ENCODE measurements at regions not wholly inside any gene's neighbourhood (a gene's known extent, or its start where the extent isn't known, plus 50 kb on each side); places are given as distances from the start of the nearest gene placed in this dataset.

GRCh38 chr2:56500317-56500716, 316.5 kb downstream of the CCDC85A start:
- dilution Hi-C loops (cut with MboI; ENCODE audit: extremely low pct_ligation_motif_present, low sequenced_read_pairs) (no loop called here), intact Hi-C loops (cut with micrococcal nuclease) (no loop called here)
- Histone ChIP-seq H2AFZ (ENCODE audit: low read depth, low read length) (no peak overlapping the region), H3K9me1 (replicated peaks; ENCODE audit: control insufficient read depth, extremely low read depth, insufficient read depth, low read length) (no peaks in the 10 kb centered on the region), H4K20me1 (replicated peaks; ENCODE audit: control insufficient read depth, extremely low read depth, insufficient read depth, low read length) (no peaks in the 10 kb centered on the region), H3K4me3 (replicated peaks in 1 of 3; ENCODE audit: insufficient read depth in 1 of 3, low read depth in 1 of 3, low read length in 3 of 3) (no peak overlapping the region), H3K4me1 (ENCODE audit: control insufficient read depth, extremely low read depth, insufficient read depth, low read length) (no peaks in the 10 kb centered on the region), H3K79me2 (ENCODE audit: control insufficient read depth, insufficient read depth, low read length) (no peaks in the 10 kb centered on the region), H3K27ac (ENCODE audit: insufficient read depth, low read depth, low read length) (no peak overlapping the region), H3K36me3 (ENCODE audit: control insufficient read depth in 2 of 2, extremely low read depth in 1 of 2, insufficient read depth in 2 of 2, low read length in 2 of 2) (no peaks in the 10 kb centered on the region), H3K9ac (replicated peaks; ENCODE audit: extremely low read depth, insufficient read depth, low read length) (no peak overlapping the region), H3K9me3 (replicated peaks; ENCODE audit: control insufficient read depth, insufficient read depth, low read length) (no peaks in the 10 kb centered on the region), H3K4me2 (ENCODE audit: insufficient read depth, low read length) (no peak overlapping the region), H3K27me3 (ENCODE audit: control insufficient read depth in 2 of 2, insufficient read depth in 2 of 2, low read length in 2 of 2) (peaks cover 0 to 3% of the 10 kb centered on the region in 2 experiments)
- no peak for TF ChIP-seq POLR2AphosphoS5 (IDR thresholded peaks at IDR 0.05; ENCODE audit: insufficient read depth, low read depth, low read length)
- FAIRE-seq = no peak
- no TSS peak for BruUV-seq (replicated peaks)
- CTCF ChIA-PET = no interaction called here
- POLR2A ChIA-PET = no interaction called here
- no peak for DNase-seq (ENCODE audit: low read depth, low spot score)

GRCh38 chr2:56502616-56503015, 318.8 kb downstream of the CCDC85A start:
- intact Hi-C loops (cut with micrococcal nuclease) (no loop called here), dilution Hi-C loops (cut with MboI; ENCODE audit: extremely low pct_ligation_motif_present, low sequenced_read_pairs) (no loop called here)
- BruUV-seq (replicated peaks) = no TSS peak
- H3K27me3 ChIP-seq (ENCODE audit: control insufficient read depth in 2 of 2, insufficient read depth in 2 of 2, low read length in 2 of 2) = peaks cover 2 to 3% of the 10 kb centered on the region in 2 experiments
- H3K4me2 ChIP-seq (ENCODE audit: insufficient read depth, low read length) = no peak overlapping the region
- CTCF ChIA-PET = no interaction called here
- no peak overlapping the region for H3K9ac ChIP-seq (replicated peaks; ENCODE audit: extremely low read depth, insufficient read depth, low read length)
- no peak overlapping the region for H3K4me3 ChIP-seq (replicated peaks in 1 of 3; ENCODE audit: insufficient read depth in 1 of 3, low read depth in 1 of 3, low read length in 3 of 3)
- H4K20me1 ChIP-seq (replicated peaks; ENCODE audit: control insufficient read depth, extremely low read depth, insufficient read depth, low read length) = no peaks in the 10 kb centered on the region
- H3K9me1 ChIP-seq (replicated peaks; ENCODE audit: control insufficient read depth, extremely low read depth, insufficient read depth, low read length) = no peaks in the 10 kb centered on the region
- TF ChIP-seq JUN (IDR thresholded peaks at IDR 0.05; ENCODE audit: borderline replicate concordance, insufficient read depth, insufficient read length, low read depth) (no peak), POLR2A (IDR thresholded peaks at IDR 0.05; ENCODE audit: low read depth, low read length) (no peak), GATA2 (IDR thresholded peaks at IDR 0.05; ENCODE audit: insufficient read depth, insufficient read length, low read depth, low read length) (no peak), MYC (IDR thresholded peaks at IDR 0.05; ENCODE audit: low read depth, low read length) (no peak), MAX (IDR thresholded peaks at IDR 0.05; ENCODE audit: insufficient read depth, insufficient read length) (no peak), CTCF (IDR thresholded peaks at IDR 0.05; ENCODE audit: extremely low read depth in 1 of 2, insufficient read depth in 1 of 2, low read depth in 1 of 2, low read length in 2 of 2) (no peak), POLR2AphosphoS5 (IDR thresholded peaks at IDR 0.05; ENCODE audit: insufficient read depth, low read depth, low read length) (no peak), FOS (IDR thresholded peaks at IDR 0.05; ENCODE audit: borderline replicate concordance, insufficient read depth, low read length) (no peak), EZH2 (IDR thresholded peaks at IDR 0.05; ENCODE audit: borderline replicate concordance, low read depth, low read length, severe bottlenecking) (no peak)
- no peak for FAIRE-seq
- no peak for DNase-seq (ENCODE audit: low read depth, low spot score)
- no peak overlapping the region for H2AFZ ChIP-seq (ENCODE audit: low read depth, low read length)
- no peaks in the 10 kb centered on the region for H3K36me3 ChIP-seq (ENCODE audit: control insufficient read depth in 2 of 2, extremely low read depth in 1 of 2, insufficient read depth in 2 of 2, low read length in 2 of 2)
- no peaks in the 10 kb centered on the region for H3K4me1 ChIP-seq (ENCODE audit: control insufficient read depth, extremely low read depth, insufficient read depth, low read length)
- no peaks in the 10 kb centered on the region for H3K9me3 ChIP-seq (replicated peaks; ENCODE audit: control insufficient read depth, insufficient read depth, low read length)
- POLR2A ChIA-PET = no interaction called here
- H3K79me2 ChIP-seq (ENCODE audit: control insufficient read depth, insufficient read depth, low read length) = no peaks in the 10 kb centered on the region
- no peak overlapping the region for H3K27ac ChIP-seq (ENCODE audit: insufficient read depth, low read depth, low read length)

All from endothelial cell of umbilical vein (primary cell).